ENCODE measurements at regions not wholly inside any gene's neighbourhood (a gene's known extent, or its start where the extent isn't known, plus 50 kb on each side); places are given as distances from the start of the nearest gene placed in this dataset.

DNA sequence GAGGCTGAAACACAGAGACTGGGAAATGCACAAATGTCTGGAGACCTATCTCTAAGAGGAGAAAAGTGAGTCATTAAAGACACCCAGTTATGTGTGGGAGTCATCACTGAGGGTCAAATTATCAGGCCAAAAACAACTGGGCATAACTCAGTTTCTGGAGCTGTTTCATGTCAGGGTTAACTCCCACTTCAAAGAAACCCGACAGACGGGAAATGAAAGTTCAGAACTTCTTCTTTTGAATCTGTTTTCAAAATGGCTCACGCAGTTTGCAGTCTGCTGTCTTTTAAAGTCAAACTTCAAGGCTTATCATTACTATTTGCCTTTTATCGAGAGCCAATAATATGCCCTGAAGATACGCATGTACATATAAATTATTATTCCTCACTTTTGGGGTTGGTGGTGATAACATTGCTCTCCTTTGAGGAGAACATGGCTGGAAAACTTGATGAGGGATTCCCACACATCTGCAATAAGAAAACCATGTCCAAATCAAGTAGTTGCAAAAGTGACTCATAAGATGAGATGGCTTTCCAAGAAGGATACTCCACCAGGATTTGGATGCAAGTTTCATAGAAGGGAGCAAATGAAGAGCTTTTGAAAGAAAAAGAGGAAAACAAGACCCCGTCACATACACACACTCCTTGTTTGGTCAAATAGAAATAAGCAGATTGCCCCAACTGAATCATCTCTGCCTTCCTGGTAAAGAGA, 341.4 kb downstream of the ADAMTS20 start:
- peaks cover 13% of the 10 kb centered on the region for H3K4me1 Mint-ChIP-seq (ENCODE audit: unreplicated experiment)
- H3K9me3 Mint-ChIP-seq (ENCODE audit: unreplicated experiment) = no peaks in the 10 kb centered on the region
- no peaks in the 10 kb centered on the region for H3K27me3 Mint-ChIP-seq (ENCODE audit: unreplicated experiment)
- H3K36me3 Mint-ChIP-seq (ENCODE audit: unreplicated experiment) = no peaks in the 10 kb centered on the region
- no peak overlapping the region for H3K4me3 Mint-ChIP-seq (ENCODE audit: unreplicated experiment)
- DNase-seq (ENCODE audit: extremely low spot score, unreplicated experiment) = no peak
- TF ChIP-seq, protein P1, sequence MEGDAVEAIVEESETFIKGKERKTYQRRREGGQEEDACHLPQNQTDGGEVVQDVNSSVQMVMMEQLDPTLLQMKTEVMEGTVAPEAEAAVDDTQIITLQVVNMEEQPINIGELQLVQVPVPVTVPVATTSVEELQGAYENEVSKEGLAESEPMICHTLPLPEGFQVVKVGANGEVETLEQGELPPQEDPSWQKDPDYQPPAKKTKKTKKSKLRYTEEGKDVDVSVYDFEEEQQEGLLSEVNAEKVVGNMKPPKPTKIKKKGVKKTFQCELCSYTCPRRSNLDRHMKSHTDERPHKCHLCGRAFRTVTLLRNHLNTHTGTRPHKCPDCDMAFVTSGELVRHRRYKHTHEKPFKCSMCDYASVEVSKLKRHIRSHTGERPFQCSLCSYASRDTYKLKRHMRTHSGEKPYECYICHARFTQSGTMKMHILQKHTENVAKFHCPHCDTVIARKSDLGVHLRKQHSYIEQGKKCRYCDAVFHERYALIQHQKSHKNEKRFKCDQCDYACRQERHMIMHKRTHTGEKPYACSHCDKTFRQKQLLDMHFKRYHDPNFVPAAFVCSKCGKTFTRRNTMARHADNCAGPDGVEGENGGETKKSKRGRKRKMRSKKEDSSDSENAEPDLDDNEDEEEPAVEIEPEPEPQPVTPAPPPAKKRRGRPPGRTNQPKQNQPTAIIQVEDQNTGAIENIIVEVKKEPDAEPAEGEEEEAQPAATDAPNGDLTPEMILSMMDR (IDR thresholded peaks at IDR 0.05) = no peak
- no peak overlapping the region for H3K27ac Mint-ChIP-seq (ENCODE audit: unreplicated experiment)

DNA sequence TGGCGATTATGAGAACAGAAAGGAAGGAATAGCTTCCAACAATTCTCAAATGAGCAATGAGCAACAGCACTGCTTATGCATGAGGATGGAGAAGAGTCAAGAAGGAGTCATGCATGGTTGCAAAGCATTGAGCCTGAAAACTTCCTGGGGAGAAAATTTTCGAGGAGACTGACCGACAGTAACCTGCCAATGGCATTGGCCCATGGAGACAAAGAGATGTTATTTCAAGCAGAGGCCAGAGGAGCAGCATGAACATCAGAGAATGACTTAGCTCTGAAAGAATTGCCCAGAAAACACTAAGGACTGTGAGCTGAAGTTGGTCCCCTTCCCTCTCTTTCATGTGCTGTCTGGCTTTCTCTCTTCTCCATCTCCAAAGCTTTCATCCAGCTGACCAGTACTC, 343.4 kb downstream of the ADAMTS20 start:
- H3K9me3 Mint-ChIP-seq (ENCODE audit: unreplicated experiment) = no peaks in the 10 kb centered on the region
- no peaks in the 10 kb centered on the region for H3K36me3 Mint-ChIP-seq (ENCODE audit: unreplicated experiment)
- H3K4me1 Mint-ChIP-seq (ENCODE audit: unreplicated experiment) = peaks cover 13% of the 10 kb centered on the region
- H3K27me3 Mint-ChIP-seq (ENCODE audit: unreplicated experiment) = no peaks in the 10 kb centered on the region
- TF ChIP-seq, protein P1 (IDR thresholded peaks at IDR 0.05) = no peak
- no peak for DNase-seq (ENCODE audit: extremely low spot score, unreplicated experiment)
- no peak overlapping the region for H3K4me3 Mint-ChIP-seq (ENCODE audit: unreplicated experiment)
- H3K27ac Mint-ChIP-seq (ENCODE audit: unreplicated experiment) = no peak overlapping the region

DNA sequence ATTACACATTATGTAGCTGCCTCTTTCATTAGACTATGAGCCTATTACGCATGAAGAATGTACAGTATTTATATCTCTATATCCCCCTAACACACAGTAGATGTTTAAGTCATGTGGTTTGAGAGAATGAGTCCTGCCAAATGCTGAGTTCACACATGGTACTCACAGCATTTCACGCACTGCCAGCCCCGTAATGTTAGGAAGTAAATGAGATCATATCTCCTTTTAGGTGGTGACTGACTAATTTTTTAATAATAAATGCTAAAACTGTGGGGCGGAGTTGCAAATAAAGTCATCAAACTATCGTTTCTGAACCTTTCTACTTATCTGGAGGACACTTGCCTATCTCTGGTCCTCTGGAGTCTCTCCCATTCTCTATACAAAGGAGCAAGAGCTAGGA, 343.8 kb downstream of the ADAMTS20 start:
- Mint-ChIP-seq H3K27me3 (ENCODE audit: unreplicated experiment) (no peaks in the 10 kb centered on the region), H3K27ac (ENCODE audit: unreplicated experiment) (no peak overlapping the region), H3K36me3 (ENCODE audit: unreplicated experiment) (no peaks in the 10 kb centered on the region), H3K4me3 (ENCODE audit: unreplicated experiment) (no peak overlapping the region), H3K9me3 (ENCODE audit: unreplicated experiment) (no peaks in the 10 kb centered on the region), H3K4me1 (ENCODE audit: unreplicated experiment) (peaks cover 13% of the 10 kb centered on the region)
- DNase-seq (ENCODE audit: extremely low spot score, unreplicated experiment) = no peak
- TF ChIP-seq, protein P1 (IDR thresholded peaks at IDR 0.05) = no peak

DNA sequence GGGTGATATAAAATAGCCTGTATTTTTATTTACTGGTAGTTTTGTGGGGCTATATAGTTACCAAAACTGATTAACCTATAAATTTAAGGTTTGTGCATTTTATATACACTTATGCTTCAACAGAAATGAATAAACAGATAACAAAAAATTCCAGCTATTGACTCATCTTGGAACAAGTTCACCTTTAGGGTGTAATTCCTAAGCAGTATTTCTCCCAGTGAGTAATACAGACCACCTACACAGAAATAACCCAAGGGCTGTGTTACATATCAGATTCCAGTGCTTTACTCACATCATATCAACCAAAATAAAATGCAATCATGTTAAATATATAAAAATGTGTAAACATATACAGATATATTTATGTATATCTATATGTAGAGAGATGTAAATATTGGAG, 345.6 kb downstream of the ADAMTS20 start:
- Mint-ChIP-seq H3K4me3 (ENCODE audit: unreplicated experiment) (no peak overlapping the region), H3K9me3 (ENCODE audit: unreplicated experiment) (no peaks in the 10 kb centered on the region), H3K27ac (ENCODE audit: unreplicated experiment) (no peak overlapping the region), H3K4me1 (ENCODE audit: unreplicated experiment) (peaks cover 4% of the 10 kb centered on the region), H3K36me3 (ENCODE audit: unreplicated experiment) (no peaks in the 10 kb centered on the region), H3K27me3 (ENCODE audit: unreplicated experiment) (no peaks in the 10 kb centered on the region)
- TF ChIP-seq, protein P1 (IDR thresholded peaks at IDR 0.05) = no peak
- DNase-seq (ENCODE audit: extremely low spot score, unreplicated experiment) = no peak

DNA sequence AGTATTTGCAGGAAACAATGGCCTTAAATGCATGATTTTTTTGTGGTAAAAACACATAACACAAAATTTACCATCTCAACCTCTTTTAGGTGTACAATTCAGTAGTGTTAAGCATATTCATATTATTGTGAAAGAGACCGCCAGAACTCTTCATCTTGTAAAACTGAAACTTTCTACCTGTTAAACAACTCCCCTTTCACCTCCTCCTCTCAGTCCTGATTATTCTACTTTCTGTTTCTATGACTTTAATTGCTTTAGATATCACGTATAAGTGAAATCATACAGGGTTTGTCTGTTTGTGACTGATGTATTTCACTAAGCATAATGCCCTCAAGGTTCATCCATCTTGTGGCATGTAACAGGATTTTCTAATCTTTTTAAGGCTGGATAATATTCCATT, 353.4 kb downstream of the ADAMTS20 start:
- Mint-ChIP-seq H3K9me3 (ENCODE audit: unreplicated experiment) (peaks cover 9% of the 10 kb centered on the region), H3K4me1 (ENCODE audit: unreplicated experiment) (no peaks in the 10 kb centered on the region), H3K27ac (ENCODE audit: unreplicated experiment) (no peak overlapping the region), H3K36me3 (ENCODE audit: unreplicated experiment) (no peaks in the 10 kb centered on the region), H3K4me3 (ENCODE audit: unreplicated experiment) (no peak overlapping the region), H3K27me3 (ENCODE audit: unreplicated experiment) (peaks cover 9% of the 10 kb centered on the region)
- TF ChIP-seq, protein P1 (IDR thresholded peaks at IDR 0.05) = no peak
- no peak for DNase-seq (ENCODE audit: extremely low spot score, unreplicated experiment)

All from osteocyte (in vitro differentiated cells).